ENCODE measurements at regions not wholly inside any gene's neighbourhood (a gene's known extent, or its start where the extent isn't known, plus 50 kb on each side); places are given as distances from the start of the nearest gene placed in this dataset.

- TF ChIP-seq CTCF (IDR thresholded peaks at IDR 0.05; ENCODE audit: insufficient read depth, low read length, poor library complexity, severe bottlenecking) (no peak), EZH2phosphoT487 (conservative IDR thresholded peaks at IDR 0.05; ENCODE audit: low read length) (no peak)
These were observed 429.8 kb downstream of the FOXO1 start for GRCh38 chr13:40236566-40237168.

All from SU-DHL-6 (cell line).